Activated CD4-positive, CD25-positive, alpha-beta regulatory T cell treated with anti-CD3 and anti-CD28 coated beads, Interleukin-2, amount 50 U/mL, for 24 hours (primary cell): ENCODE measurements at regions not wholly inside any gene's neighbourhood (a gene's known extent, or its start where the extent isn't known, plus 50 kb on each side); places are given as distances from the start of the nearest gene placed in this dataset.

Source experiments
- ATAC-seq, 2 donors: fragments of 150-1000 bp; cut with Tn5 transposase; one replicate each; pipeline ENCODE4 v1.10.0; 2021; ENCODE audit warnings: mild to moderate bottlenecking in 1 of 2, moderate library complexity in 1 of 2

GRCh38 chr16:86377251-86378022 is 132.9 kb upstream of the FOXF1 start:
- ATAC-seq, result no peak

- ATAC-seq, result no peak
Measured at GRCh38 chr16:86378128-86378527, 132.2 kb upstream of the FOXF1 start.

- no peak for ATAC-seq
Measured at GRCh38 chr16:86378831-86379504, 131.4 kb upstream of the FOXF1 start.

GRCh38 chr16:86379505-86379846 is 130.9 kb upstream of the FOXF1 start:
- no peak for ATAC-seq

- no peak for ATAC-seq
Measured at GRCh38 chr16:86380030-86380429, 130.3 kb upstream of the FOXF1 start.

- ATAC-seq, result no peak
Measured at GRCh38 chr16:86381491-86381890, 128.8 kb upstream of the FOXF1 start.

DNA sequence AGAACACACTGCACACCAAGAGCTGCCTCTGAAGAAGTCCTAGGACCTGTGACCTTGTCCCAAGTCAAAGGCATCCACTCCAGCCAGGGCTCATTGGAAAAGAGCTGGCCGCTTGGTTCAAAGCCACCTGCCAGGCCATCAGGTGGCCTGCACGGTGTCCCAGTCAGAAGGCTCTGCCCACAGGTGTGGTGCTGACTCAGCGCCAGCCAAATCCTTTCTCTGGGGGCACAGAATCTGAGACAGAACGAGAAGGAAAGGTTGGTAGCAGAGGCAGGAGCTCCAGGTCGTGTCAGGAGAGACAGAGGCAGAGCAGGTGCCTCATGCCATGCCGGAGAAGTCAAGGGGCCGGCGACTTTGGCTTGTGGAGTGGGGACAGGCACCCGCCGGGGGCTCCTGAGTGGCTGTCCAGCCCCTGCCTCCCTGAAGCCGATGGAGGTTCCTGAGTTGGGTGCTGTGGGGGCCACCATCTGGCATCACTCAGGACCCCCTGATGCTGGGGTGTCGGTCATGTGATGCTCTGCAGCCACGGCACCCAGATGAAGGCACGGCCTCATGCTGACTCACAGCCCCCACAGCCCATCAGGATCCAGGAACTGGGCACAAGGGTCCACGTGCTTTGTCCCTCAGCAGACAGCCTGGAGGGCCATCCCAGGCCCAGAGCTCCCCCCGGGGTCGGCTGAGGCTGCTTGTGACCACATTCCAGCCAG is 128.1 kb upstream of the FOXF1 start:
- no peak for ATAC-seq

DNA sequence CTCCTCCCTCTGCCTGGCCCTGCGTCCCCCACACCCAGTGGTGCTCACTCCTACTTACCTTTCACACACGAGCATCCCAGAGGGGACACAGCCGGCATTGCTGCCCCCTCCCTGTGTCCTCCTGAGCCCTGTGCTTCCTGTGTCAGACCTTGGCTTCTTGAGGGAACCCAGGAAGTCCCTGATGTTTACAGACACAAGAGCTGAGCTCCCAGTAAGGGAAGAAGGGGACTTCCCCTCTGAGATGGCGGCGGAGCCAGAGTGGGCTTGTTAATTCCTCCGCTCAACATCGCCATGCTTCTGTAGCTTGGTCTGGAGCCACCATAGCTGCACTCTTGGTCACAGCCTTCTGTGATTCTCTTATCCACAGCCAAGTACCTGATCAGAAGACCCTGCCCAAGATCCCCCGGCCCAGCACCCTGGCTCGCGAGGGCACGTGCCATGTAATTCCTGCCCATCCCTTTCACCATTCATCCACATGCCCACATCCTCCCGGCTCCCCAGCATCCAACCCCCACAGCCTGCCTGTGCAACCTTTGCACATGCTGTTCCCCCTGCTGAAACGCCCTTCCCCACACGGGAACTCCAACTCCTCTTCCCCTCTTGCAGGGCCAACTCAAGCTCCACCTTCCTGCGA is 127.4 kb upstream of the FOXF1 start:
- ATAC-seq, result no peak

GRCh38 chr16:86383488-86384262 is 126.7 kb upstream of the FOXF1 start:
- no peak for ATAC-seq

- ATAC-seq, result no peak
Measured at GRCh38 chr16:86384263-86384649, 126.1 kb upstream of the FOXF1 start.

DNA sequence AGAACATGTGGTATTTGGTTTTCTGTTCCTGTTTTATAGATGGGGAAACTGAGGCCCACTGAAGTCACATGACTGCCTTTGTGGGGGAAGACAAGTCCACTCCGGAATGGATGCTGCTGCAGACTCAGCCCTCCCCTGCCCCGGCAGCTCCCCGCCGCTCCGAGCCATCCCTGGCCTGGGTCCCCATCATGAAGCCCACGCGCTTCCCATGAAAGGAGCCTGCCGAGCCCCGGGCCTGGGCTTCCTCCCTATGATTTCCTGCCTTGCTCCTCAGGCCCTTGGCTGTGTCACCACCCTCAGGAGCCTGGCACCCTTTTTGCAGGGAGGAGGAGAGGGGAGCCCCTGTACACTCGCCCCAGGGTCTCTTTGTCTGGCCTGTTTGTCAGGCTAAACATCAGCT is 125.3 kb upstream of the FOXF1 start:
- ATAC-seq, result no peak

DNA sequence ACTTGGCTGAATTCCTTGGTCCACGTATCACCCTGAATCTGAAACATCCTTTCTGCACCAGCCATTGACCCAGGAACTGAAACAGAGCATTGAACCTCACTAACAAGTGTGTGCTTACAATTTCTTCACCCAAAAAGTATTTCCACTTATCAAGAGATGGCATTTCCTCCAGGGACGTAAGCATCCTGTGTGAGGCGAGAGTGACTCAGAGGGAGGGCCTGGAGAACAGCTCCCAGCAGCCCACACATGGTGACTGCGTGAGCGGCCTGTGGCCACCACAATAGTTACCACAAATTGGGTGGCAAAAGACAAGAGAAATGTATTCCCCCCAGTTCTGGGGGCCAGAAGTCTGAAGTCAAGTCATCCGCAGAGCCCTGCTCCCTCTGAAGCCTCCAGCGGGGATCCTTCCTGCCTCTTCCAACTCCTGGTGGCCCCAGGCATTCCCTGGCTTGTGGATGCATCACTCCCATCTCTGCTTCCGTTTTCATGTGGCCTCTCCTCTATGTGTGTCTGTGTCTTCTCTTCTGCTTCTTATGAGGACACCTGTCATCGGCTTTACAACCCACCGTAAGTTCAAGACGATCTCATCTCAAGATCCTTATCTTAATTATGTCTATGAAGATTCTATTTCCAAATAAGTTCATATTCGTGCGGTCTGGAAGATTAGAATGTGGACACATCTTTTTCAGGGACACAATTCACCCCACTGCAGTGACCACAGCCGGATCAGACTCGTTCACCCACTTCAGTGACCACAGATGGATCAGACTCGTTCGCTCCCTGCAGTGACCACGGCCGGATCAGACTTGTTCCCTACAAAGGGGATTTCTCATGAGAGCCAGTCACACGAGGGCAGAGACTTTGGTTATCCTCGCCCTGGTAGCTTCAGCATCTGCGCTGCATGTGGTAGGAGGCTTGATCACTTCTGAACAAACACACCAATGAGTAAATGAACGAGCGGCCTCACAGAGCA is 122.6 kb upstream of the FOXF1 start:
- no peak for ATAC-seq

DNA sequence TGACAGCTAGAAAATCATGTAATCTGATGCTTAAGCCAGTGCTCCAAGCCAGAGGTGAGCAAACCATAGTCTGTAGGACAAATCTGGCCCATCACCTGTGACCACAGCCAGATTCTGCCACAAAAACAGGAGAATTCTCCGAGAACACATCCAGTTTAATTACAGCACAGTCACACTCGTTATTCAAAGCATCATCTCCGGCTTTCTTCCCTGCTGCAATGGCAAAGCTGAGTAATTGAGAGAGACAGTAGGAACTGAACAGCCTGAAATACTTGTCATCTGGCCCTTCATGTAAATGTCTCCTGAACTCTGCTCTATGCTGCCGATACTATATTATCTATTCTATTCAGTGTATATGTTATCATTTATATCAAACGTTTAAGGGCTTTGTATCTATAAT is 121.4 kb upstream of the FOXF1 start:
- ATAC-seq, result no peak

GRCh38 chr16:86389566-86390328 is 120.6 kb upstream of the FOXF1 start:
- ATAC-seq, result no peak

GRCh38 chr16:86390335-86390734 is 120.0 kb upstream of the FOXF1 start:
- ATAC-seq, result no peak

DNA sequence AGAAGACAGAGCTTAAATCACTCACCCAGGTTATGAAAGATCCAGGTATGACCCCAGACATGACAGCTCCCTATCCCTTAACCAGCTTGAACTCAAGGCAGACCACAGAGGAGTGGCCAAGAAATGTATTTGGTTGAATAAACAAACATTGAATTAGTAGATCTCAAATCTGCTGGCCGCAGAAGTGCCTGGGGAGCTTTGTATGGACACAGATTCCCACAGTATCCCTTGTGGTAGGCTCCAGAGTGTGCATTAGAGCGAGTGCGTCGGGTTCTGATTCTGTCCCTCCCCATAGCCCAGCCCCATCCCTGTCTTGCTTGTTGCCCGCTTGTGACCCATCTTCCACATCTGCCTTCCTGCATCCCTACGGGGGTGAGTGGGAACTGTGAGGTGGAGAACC is 118.8 kb upstream of the FOXF1 start:
- no peak for ATAC-seq

- ATAC-seq, result no peak
Measured at GRCh38 chr16:86391984-86392383, 118.3 kb upstream of the FOXF1 start.

DNA sequence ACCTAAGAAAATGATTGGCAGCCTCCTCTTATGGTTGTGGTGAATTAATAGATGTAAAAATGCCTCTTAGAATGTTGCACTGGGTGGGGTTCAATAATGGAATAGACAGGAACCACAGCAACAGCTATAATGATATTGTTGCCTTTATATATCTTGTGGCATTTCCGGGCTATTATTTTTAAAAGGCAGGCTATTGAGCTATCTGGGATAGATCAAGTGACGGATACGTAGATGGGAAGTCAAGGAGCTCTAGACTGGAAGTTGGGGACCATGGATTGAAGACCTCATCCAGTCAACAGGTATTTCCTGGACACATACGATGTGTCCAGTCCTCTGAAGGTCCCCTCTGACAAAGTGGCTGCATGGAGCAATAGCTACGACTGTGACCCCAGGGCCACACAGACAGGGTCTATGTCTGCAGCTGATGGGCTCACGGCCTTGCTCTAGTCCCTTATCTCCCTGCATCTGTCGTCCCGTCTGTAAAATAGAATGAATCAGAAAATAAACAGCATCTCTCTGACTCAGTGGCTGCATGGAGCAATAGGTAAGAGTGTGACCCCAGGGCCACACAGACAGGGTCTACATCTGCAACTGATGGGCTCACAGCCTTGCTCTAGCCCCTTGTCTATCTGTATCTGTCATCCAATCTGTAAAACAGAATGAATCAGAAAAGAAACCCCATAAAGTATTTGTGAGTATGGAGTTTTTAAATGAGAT is 117.7 kb upstream of the FOXF1 start:
- ATAC-seq, result no peak

- ATAC-seq, result no peak
Measured at GRCh38 chr16:86393907-86394626, 116.3 kb upstream of the FOXF1 start.
